Esophagus muscularis mucosa (tissue), 4 donors: ENCODE measurements at regions not wholly inside any gene's neighbourhood (a gene's known extent, or its start where the extent isn't known, plus 50 kb on each side); places are given as distances from the start of the nearest gene placed in this dataset.

Source experiments
- DNase-seq: peaks from one replicate; pipeline ENCODE4 v3.0.0-alpha.2; 2017; ENCODE audit errors: extremely low spot score
- H3K27ac ChIP-seq, 4 donors: fragments of 200-600 bp; sonication (generic); replicated peaks in 1 of 4; 1 replicate in 3 of 4; 2 replicates in 1 of 4; pipeline ENCODE4 v1.5.1; 2016 to 2019; ENCODE audit warnings: mild to moderate bottlenecking in 1 of 4
- H3K27me3 ChIP-seq, 4 donors: fragments of 200-600 bp; sonication (generic); one replicate each; pipeline versions ENCODE4 v1.5.1 to v1.6.0; 2016 to 2019
- H3K36me3 ChIP-seq, 4 donors: fragments of 200-600 bp; sonication (generic); one replicate each; pipeline ENCODE4 v1.5.1; 2016 to 2019
- H3K4me1 ChIP-seq, 4 donors: fragments of 200-600 bp; sonication (generic); one replicate each; pipeline ENCODE4 v1.5.1; 2016 to 2019
- H3K4me3 ChIP-seq, 4 donors: fragments of 200-600 bp; sonication (generic); 1 replicate in 2 of 4; 2 replicates in 2 of 4; pipeline ENCODE4 v1.5.1; 2016 to 2019; ENCODE audit warnings: mild to moderate bottlenecking in 4 of 4, moderate library complexity in 1 of 4
- H3K9me3 ChIP-seq, 4 donors: fragments of 200-600 bp; sonication (generic); 1 replicate in 3 of 4; 2 replicates in 1 of 4; pipeline ENCODE4 v1.5.1; 2016 to 2019
- CTCF ChIP-seq, 3 experiments: fragments of 200-600 bp in 2 of 3; fragments of 450-650 bp in 1 of 3; sonication (generic) in 2 of 3; IDR thresholded peaks; one replicate each; pipeline ENCODE4 v1.5.1; 2017 to 2019; ENCODE audit warnings: antibody characterized with exemption in 3 of 3, mild to moderate bottlenecking in 2 of 3, moderate library complexity in 1 of 3
- EP300 ChIP-seq: sonication (generic); formaldehyde crosslinking; IDR thresholded peaks from one replicate; pipeline ENCODE4 v1.6.1; 2017; ENCODE audit warnings: antibody characterized with exemption
- POLR2A ChIP-seq: fragments of 450-650 bp; IDR thresholded peaks from one replicate; pipeline ENCODE4 v1.6.1; 2017; ENCODE audit warnings: antibody characterized with exemption, moderate library complexity, mild to moderate bottlenecking, low read depth
- POLR2AphosphoS5 ChIP-seq, 2 donors: sonication (generic); formaldehyde crosslinking; IDR thresholded peaks; one replicate each; pipeline ENCODE4 v1.6.1; 2017; ENCODE audit warnings: antibody characterized with exemption in 2 of 2
- WGBS: methylation state at CpG from one replicate; pipeline ENCODE4 v1.1.5; 2018; 5-methylcytosine and 5-hydroxymethylcytosine counted together
- intact Hi-C: fragments of 100-400 bp; cut with DNase I; formaldehyde crosslinking; loops from one replicate; pipeline ENCODE4 v1.15.1; 2023

GRCh38 chr12:124169577-124170284 is 125.2 kb upstream of the RFLNA start:
- Histone ChIP-seq H3K4me3 (no peak overlapping the region), H3K4me1 (no peaks in the 10 kb centered on the region), H3K36me3 (no peaks in the 10 kb centered on the region), H3K27ac (no peak overlapping the region), H3K9me3 (no peaks in the 10 kb centered on the region), H3K27me3 (no peaks in the 10 kb centered on the region)
- DNase-seq = no peak
- 62% methylated on average over 4 of the region's 4 CpGs for WGBS
- intact Hi-C loops = no loop called here
- TF ChIP-seq POLR2AphosphoS5 (IDR thresholded peaks at IDR 0.05) = no peak
- TF ChIP-seq POLR2A = no peak
- TF ChIP-seq CTCF (IDR thresholded peaks at IDR 0.05) = no peak
- no peak for TF ChIP-seq EP300

DNA sequence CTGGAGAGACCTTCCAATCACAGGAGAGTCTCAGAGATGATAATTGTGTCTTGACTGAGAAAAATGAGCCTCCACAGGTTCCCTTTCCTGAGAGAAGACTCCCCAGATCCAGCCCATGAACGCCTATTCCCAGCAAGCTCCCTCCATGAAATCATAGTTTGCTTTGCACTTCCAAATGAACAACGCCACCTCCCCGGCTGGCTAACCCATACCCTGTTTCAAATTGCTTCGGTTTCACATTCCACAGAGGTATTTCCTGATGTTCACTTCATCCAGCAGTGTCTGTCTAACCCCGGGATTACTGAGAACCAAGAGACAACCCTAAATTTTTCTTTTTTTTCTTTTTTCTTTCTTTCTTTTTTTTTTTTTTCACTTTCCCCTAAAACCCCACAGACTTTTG is 124.1 kb upstream of the RFLNA start:
- no peak for TF ChIP-seq POLR2A
- no peak for TF ChIP-seq EP300
- no peak for TF ChIP-seq CTCF (IDR thresholded peaks at IDR 0.05)
- TF ChIP-seq POLR2AphosphoS5 (IDR thresholded peaks at IDR 0.05) = no peak
- Histone ChIP-seq H3K9me3 (no peaks in the 10 kb centered on the region), H3K36me3 (no peaks in the 10 kb centered on the region), H3K27ac (no peak overlapping the region), H3K4me3 (no peak overlapping the region), H3K27me3 (no peaks in the 10 kb centered on the region), H3K4me1 (no peaks in the 10 kb centered on the region)
- DNase-seq = no peak
- 81% methylated on average over 5 of the region's 5 CpGs for WGBS
- intact Hi-C loops = no loop called here

DNA sequence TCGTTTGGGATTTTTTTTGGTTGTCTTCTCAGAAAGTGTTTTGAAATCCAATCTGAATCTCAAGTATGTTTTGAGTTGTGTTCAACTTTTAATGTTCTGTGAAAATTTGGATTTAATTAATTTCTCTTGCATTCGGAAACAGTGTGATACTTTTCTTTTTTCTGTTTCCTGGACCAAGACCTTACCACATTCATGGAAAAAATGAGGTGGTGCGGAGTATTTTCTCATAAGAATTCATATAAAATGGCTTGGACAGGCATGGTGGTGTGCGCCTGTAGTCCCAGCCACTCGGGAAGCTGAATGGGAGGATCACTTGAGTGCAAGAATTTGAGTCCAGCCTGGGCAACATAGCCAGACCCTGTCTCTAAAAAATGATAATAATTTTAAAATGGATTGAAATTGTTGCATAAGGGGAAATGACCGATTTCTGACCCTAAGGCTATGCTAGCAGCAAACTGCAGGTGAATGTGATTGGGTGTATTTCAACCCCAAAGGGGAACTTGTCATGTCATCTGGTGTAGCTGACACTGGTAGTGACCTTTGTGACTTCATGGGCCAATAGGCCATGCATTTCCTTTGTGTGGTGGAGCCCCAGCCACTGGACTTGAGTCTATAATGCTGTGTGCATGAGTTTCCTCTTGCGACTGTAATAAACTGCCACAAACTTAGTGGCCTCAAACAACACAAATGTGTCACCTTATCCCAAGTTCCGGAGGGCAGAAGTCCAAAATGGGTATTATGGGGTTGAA is 123.5 kb upstream of the RFLNA start:
- Histone ChIP-seq H3K27ac (no peak overlapping the region), H3K9me3 (no peaks in the 10 kb centered on the region), H3K4me3 (no peak overlapping the region), H3K27me3 (no peaks in the 10 kb centered on the region), H3K4me1 (no peaks in the 10 kb centered on the region), H3K36me3 (no peaks in the 10 kb centered on the region)
- intact Hi-C loops = no loop called here
- no peak for DNase-seq
- TF ChIP-seq CTCF (IDR thresholded peaks at IDR 0.05) (no peak), POLR2AphosphoS5 (IDR thresholded peaks at IDR 0.05) (no peak), EP300 (no peak), POLR2A (no peak)
- WGBS = 90% methylated on average over 8 of the region's 8 CpGs

DNA sequence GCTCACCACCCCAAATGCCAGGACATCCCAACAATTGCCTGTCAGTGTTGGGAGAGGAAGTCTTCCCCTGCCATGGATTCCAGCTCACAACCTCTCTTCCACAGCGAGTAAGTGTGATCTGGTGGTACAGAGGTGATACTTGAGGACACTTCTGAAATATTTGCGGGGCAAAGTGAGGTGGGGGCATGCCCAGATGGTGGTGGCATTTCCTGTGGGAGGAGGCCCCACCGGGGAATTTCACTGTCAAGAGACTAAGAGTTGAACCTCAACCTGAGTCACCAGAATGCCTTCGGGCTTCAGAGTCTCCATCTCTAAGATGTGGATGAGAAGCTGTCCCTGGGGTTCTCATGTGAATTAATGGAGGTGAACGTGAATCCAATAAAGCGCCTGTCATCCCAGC is 122.3 kb upstream of the RFLNA start:
- no peak for DNase-seq
- whole genome bisulfite sequencing = 79% methylated on average over 6 of the region's 6 CpGs
- TF ChIP-seq POLR2A (no peak), POLR2AphosphoS5 (IDR thresholded peaks at IDR 0.05) (no peak), CTCF (IDR thresholded peaks at IDR 0.05) (no peak), EP300 (no peak)
- Histone ChIP-seq H3K9me3 (no peaks in the 10 kb centered on the region), H3K4me1 (no peaks in the 10 kb centered on the region), H3K36me3 (no peaks in the 10 kb centered on the region), H3K27ac (no peak overlapping the region), H3K27me3 (no peaks in the 10 kb centered on the region), H3K4me3 (no peak overlapping the region)
- intact Hi-C loops = no loop called here

DNA sequence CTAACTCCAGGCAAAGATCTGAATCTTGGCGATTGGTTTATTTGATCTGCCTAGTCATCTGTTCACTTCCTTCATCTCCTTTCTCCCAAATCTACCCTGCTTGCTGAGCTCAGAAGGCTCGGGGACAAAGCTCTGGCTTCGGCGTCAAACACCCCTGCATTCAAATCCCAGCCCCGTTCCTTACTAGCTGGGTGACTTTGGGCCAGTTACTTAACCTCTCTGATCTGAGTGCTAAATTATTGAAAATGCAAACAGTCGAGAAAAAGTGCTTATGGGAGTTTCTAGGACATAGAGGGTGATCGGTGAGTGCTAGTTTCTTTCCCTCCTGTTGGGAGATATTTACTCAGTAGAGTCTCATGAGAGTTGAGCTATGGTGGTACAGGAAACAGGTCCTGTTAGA is 121.2 kb upstream of the RFLNA start:
- Histone ChIP-seq H3K27ac (no peak overlapping the region), H3K9me3 (no peaks in the 10 kb centered on the region), H3K4me3 (no peak overlapping the region), H3K36me3 (no peaks in the 10 kb centered on the region), H3K4me1 (no peaks in the 10 kb centered on the region), H3K27me3 (no peaks in the 10 kb centered on the region)
- intact Hi-C loops = no loop called here
- DNase-seq = no peak
- WGBS = 90% methylated on average over 7 of the region's 7 CpGs
- TF ChIP-seq EP300 = no peak
- no peak for TF ChIP-seq CTCF (IDR thresholded peaks at IDR 0.05)
- no peak for TF ChIP-seq POLR2AphosphoS5 (IDR thresholded peaks at IDR 0.05)
